Fibroblast of pulmonary artery (primary cell): ENCODE measurements at regions not wholly inside any gene's neighbourhood (a gene's known extent, or its start where the extent isn't known, plus 50 kb on each side); places are given as distances from the start of the nearest gene placed in this dataset.

ENCODE experiments used
- DNase-seq: peaks from one replicate; pipeline ENCODE4 v3.0.0-alpha.2; 2010; ENCODE audit warnings: low read depth
- H3K4me3 ChIP-seq: replicated peaks from 2 replicates; pipeline ENCODE4 v1.5.1; 2011; ENCODE audit warnings: low read depth, mild to moderate bottlenecking, control low read depth, low read length, moderate library complexity
- TF ChIP-seq, protein P1 (sequence below): IDR thresholded peaks from 2 replicates; pipeline ENCODE4 v1.5.1; 2011; ENCODE audit warnings: mild to moderate bottlenecking, control low read depth, low read length, inconsistent platforms; ENCODE audit errors: missing control alignments

GRCh38 chr1:50358962-50359361, 64.3 kb downstream of the DMRTA2 start:
- no peak overlapping the region for H3K4me3 ChIP-seq
- TF ChIP-seq, protein P1, sequence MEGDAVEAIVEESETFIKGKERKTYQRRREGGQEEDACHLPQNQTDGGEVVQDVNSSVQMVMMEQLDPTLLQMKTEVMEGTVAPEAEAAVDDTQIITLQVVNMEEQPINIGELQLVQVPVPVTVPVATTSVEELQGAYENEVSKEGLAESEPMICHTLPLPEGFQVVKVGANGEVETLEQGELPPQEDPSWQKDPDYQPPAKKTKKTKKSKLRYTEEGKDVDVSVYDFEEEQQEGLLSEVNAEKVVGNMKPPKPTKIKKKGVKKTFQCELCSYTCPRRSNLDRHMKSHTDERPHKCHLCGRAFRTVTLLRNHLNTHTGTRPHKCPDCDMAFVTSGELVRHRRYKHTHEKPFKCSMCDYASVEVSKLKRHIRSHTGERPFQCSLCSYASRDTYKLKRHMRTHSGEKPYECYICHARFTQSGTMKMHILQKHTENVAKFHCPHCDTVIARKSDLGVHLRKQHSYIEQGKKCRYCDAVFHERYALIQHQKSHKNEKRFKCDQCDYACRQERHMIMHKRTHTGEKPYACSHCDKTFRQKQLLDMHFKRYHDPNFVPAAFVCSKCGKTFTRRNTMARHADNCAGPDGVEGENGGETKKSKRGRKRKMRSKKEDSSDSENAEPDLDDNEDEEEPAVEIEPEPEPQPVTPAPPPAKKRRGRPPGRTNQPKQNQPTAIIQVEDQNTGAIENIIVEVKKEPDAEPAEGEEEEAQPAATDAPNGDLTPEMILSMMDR: no peak
- no peak for DNase-seq

GRCh38 chr1:50357186-50357585, 66.1 kb downstream of the DMRTA2 start:
- TF ChIP-seq, protein P1: no peak
- no peak for DNase-seq
- H3K4me3 ChIP-seq: no peak overlapping the region

- DNase-seq: no peak
- H3K4me3 ChIP-seq: no peak overlapping the region
- TF ChIP-seq, protein P1: no peak
These were observed 68.4 kb downstream of the DMRTA2 start for GRCh38 chr1:50354813-50355212.

DNA sequence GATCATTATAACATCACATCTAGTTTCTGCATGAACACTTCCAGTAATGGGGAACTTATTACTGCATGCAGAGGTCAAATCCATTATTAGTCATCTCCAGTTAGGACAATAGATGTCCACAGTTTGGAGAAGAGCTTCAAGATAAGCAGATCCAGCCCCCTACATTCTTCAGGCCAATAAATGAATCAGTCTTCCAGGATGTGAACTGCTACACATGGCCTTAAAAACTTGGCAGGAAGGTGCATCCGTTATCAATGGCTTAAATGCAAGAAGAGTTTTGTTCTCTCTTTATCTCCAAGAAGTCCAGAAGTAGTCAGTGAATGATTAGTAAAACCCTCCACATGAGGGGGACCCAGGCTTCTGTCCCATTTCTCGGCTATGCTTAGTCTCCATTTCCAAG, 70.8 kb downstream of the DMRTA2 start:
- TF ChIP-seq, protein P1: no peak
- no peak overlapping the region for H3K4me3 ChIP-seq
- peak; percentile 72 for DNase-seq

DNA sequence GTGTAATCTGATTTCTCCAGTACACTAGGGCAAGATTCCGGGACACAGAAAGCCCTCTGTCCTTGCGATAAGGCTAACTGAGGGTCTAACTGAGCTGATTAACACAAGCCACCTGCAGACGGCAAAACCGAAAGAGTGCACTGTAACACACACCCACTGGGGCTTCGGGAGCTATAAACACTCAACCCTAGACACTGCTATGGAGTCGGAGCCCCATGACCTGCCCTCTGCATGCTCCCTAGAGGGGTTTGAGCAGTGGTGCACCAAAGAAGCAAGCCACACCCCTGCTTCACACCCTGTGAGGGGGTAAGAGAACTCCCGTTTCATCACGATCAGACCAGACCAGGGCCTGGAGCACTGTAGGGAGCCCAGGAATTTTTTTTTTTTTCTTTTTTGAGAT, 72.4 kb downstream of the DMRTA2 start:
- TF ChIP-seq, protein P1: no peak
- no peak overlapping the region for H3K4me3 ChIP-seq
- no peak for DNase-seq

- TF ChIP-seq, protein P1: no peak
- DNase-seq: no peak
- H3K4me3 ChIP-seq: no peak overlapping the region
These were observed 72.8 kb downstream of the DMRTA2 start for GRCh38 chr1:50350421-50350820.

DNA sequence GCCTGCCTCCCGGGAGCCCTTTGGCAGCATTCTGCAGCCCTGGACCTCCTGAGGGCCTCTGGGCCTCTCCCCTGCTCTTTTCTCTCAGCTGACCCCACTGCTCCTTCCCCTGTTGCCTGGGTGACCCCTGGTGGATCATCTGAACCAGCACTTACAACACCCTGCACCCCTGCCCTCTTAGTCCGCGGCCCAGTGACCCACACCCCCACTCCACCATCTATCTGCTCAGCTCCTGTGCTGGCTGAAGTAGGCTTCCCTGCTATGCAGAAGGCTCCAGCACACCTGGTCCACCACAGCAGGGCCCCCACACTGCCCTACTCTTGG, 74.0 kb downstream of the DMRTA2 start:
- no peak for DNase-seq
- no peak overlapping the region for H3K4me3 ChIP-seq
- TF ChIP-seq, protein P1: no peak
